Stimulated activated CD8-positive, alpha-beta memory T cell treated with anti-CD3 and anti-CD28 coated beads, Interleukin-7, amount 100 ng/mL, for 4 hours (primary cell): ENCODE measurements at regions not wholly inside any gene's neighbourhood (a gene's known extent, or its start where the extent isn't known, plus 50 kb on each side); places are given as distances from the start of the nearest gene placed in this dataset.

ENCODE experiments used
- DNase-seq, 2 donors: peaks; one replicate each; pipeline ENCODE4 v3.0.0-alpha.2; 2020; ENCODE audit warnings: low read depth in 2 of 2

- no peak for DNase-seq
Observed at GRCh38 chr11:64500176-64501013, 55.3 kb upstream of the SLC22A11 start.

GRCh38 chr11:64501500-64502427 lies 54.0 kb upstream of the SLC22A11 start:
- no peak for DNase-seq

GRCh38 chr11:64502634-64503033 lies 53.1 kb upstream of the SLC22A11 start:
- DNase-seq = no peak

DNA sequence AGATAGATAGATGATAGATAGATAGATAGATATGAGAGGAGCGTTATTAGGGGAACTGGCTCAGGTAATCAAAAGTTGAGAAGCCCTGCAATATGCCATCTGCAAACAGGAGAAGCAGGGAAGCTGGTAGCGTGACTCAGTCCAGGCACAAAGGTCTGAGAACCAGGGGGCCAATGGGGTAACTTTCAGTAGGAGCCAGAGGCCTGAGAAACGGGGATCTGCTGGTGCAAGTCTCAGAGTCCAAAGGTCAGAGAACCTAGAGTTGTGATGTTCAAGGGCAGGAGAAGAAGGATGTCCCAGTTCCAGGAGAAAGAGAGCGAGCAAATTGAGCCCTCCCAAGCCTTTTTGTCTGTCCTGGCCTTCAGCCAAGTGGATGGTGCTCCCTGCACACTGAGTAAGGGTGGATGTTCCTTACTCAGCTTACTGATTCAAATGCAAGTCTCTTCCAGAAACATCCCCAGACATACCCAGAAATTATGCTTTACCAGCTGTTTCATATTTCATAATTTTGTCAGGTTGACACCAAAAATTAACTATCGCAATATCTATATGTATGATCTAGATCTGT lies 52.5 kb upstream of the SLC22A11 start:
- no peak for DNase-seq

DNA sequence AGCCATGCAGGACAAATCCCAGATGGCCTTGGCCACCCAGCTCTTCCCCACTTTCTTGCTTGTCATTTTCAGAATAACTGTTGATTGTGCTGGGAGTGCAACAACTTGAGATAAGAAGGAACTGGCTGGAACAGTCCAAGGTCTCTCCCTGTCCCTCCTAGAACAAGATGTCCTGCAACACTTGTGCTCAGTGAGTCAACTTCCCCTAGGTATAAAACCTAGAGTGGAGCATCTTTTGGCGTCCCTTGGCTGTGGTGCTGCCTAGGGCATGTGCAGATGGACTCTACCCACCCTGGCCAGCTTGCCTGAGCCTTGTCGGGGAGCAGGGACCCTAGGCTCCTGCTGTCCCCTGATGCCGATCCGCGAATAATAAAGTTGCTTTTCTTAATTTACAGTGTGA lies 50.7 kb upstream of the SLC22A11 start:
- DNase-seq = no peak
